HEK293T (cell line): ENCODE measurements at regions not wholly inside any gene's neighbourhood (a gene's known extent, or its start where the extent isn't known, plus 50 kb on each side); places are given as distances from the start of the nearest gene placed in this dataset.

Experiments
- CTCF ChIA-PET: fragments of 350-600 bp; formaldehyde crosslinking; extraction: SDS; loops from one replicate; lab custom pipeline; 2021; ENCODE audit warnings: antibody characterized with exemption, inconsistent platforms; lab: Yijun Ruan, JAX
- POLR2A ChIA-PET: fragments of 350-600 bp; formaldehyde crosslinking; extraction: SDS; loops from one replicate; lab custom pipeline; 2020; ENCODE audit warnings: antibody characterized with exemption, inconsistent platforms; lab: Yijun Ruan, JAX
- DNase-seq: peaks from one replicate; pipeline ENCODE4 v3.0.0; 2012; ENCODE audit warnings: mixed read lengths; ENCODE audit errors: extremely low spot score
- ARNT ChIP-seq: fragments of 450-650 bp; IDR thresholded peaks from 2 replicates; pipeline ENCODE4 v1.6.1; 2017; ENCODE audit warnings: mild to moderate bottlenecking
- BHLHE40 ChIP-seq: fragments of 450-650 bp; IDR thresholded peaks from 2 replicates; pipeline ENCODE4 v1.6.1; 2016; ENCODE audit warnings: mild to moderate bottlenecking, moderate library complexity, borderline replicate concordance
- ELF4 ChIP-seq: fragments of 450-650 bp; IDR thresholded peaks from 2 replicates; pipeline ENCODE4 v1.6.1; 2017; ENCODE audit warnings: antibody characterized with exemption
- FOXK2 ChIP-seq: fragments of 450-650 bp; IDR thresholded peaks from 2 replicates; pipeline ENCODE4 v1.6.1; 2016; ENCODE audit warnings: mild to moderate bottlenecking
- L3MBTL2 ChIP-seq: fragments of 450-650 bp; conservative IDR thresholded peaks from 2 replicates; pipeline ENCODE4 v1.6.1; 2016; ENCODE audit warnings: mild to moderate bottlenecking
- LEF1 ChIP-seq: fragments of 450-650 bp; IDR thresholded peaks from 2 replicates; pipeline ENCODE4 v1.6.1; 2017; ENCODE audit warnings: mild to moderate bottlenecking, borderline replicate concordance
- NFRKB ChIP-seq: fragments of 450-650 bp; IDR thresholded peaks from 2 replicates; pipeline ENCODE4 v1.6.1; 2016; ENCODE audit warnings: mild to moderate bottlenecking, moderate library complexity
- TARDBP ChIP-seq: fragments of 450-650 bp; IDR thresholded peaks from 2 replicates; pipeline ENCODE4 v1.6.1; 2016
- ZNF384 ChIP-seq: fragments of 450-650 bp; IDR thresholded peaks from 2 replicates; pipeline ENCODE4 v1.6.1; 2016
- TF ChIP-seq, protein P1 (sequence below): fragments of 450-650 bp; IDR thresholded peaks from 2 replicates; pipeline ENCODE4 v1.6.1; 2016

DNA sequence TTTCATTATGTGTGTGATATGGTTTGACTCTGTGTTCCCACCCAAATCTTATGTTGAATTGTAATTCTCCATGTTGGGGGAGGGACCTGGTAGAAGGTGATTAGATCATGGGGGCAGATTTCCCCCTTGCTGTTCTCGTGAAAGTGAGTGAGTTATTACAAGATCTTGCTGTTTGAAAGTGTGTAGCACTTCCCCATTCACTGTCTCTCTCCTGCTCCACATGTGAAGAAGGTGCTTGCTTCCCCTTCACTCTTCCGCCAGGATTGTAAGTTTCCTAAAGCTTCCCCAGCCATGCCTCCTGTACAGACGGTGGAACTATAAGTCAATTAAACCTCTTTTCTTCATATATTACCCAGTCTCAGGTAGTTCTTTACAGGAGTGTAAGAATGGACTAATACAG is 54.3 kb upstream of the SERTM1 start:
- TF ChIP-seq FOXK2 (no peak), TARDBP (no peak), LEF1 (no peak), BHLHE40 (no peak), NFRKB (no peak), ZNF384 (no peak), L3MBTL2 (no peak), ELF4 (no peak), ARNT (no peak)
- TF ChIP-seq, protein P1, sequence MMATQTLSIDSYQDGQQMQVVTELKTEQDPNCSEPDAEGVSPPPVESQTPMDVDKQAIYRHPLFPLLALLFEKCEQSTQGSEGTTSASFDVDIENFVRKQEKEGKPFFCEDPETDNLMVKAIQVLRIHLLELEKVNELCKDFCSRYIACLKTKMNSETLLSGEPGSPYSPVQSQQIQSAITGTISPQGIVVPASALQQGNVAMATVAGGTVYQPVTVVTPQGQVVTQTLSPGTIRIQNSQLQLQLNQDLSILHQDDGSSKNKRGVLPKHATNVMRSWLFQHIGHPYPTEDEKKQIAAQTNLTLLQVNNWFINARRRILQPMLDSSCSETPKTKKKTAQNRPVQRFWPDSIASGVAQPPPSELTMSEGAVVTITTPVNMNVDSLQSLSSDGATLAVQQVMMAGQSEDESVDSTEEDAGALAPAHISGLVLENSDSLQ: no peak
- POLR2A ChIA-PET: no interaction called here
- DNase-seq: no peak
- CTCF ChIA-PET: no interaction called here
